Activated CD4-positive, alpha-beta T cell treated with anti-CD3 and anti-CD28 coated beads for 36 hours (primary cell): ENCODE measurements at regions not wholly inside any gene's neighbourhood (a gene's known extent, or its start where the extent isn't known, plus 50 kb on each side); places are given as distances from the start of the nearest gene placed in this dataset.
"Not testable (repeated sequence)": the region's sequence is repeated elsewhere in the genome, so short reads cannot be mapped to it uniquely, and the experiment has no call there.

ENCODE experiments used
- ATAC-seq: fragments of 200-7000 bp; cut with Tn5 transposase; one replicate; pipeline ENCODE4 v1.10.0; 2021; ENCODE audit warnings: mild to moderate bottlenecking, moderate library complexity
- CTCF ChIA-PET: fragments of 350-600 bp; sonication (Branson Sonifier 250); formaldehyde crosslinking; loops from one replicate; lab custom pipeline; 2021; ENCODE audit warnings: antibody characterized with exemption; lab: Charles Lee
- POLR2A ChIA-PET: fragments of 350-600 bp; sonication (Branson Sonifier 250); formaldehyde crosslinking; loops from one replicate; lab custom pipeline; 2021; ENCODE audit warnings: antibody characterized with exemption, inconsistent platforms; lab: Charles Lee
- DNase-seq: peaks from one replicate; pipeline ENCODE4 v3.0.0-alpha.2; 2020
- H3K27ac Mint-ChIP-seq: one replicate; pipeline ENCODE4 v1.8.0; 2021; ENCODE audit warnings: mixed read lengths
- H3K27me3 Mint-ChIP-seq: one replicate; pipeline ENCODE4 v1.8.0; 2021; ENCODE audit warnings: mixed read lengths
- H3K36me3 Mint-ChIP-seq: one replicate; pipeline ENCODE4 v1.8.0; 2021; ENCODE audit warnings: low read depth, mixed read lengths
- H3K4me1 Mint-ChIP-seq: one replicate; pipeline ENCODE4 v1.8.0; 2021; ENCODE audit warnings: mixed read lengths
- H3K4me3 Mint-ChIP-seq: one replicate; pipeline ENCODE4 v1.8.0; 2021; ENCODE audit warnings: mild to moderate bottlenecking, moderate library complexity, mixed read lengths
- H3K9me3 Mint-ChIP-seq: one replicate; pipeline ENCODE4 v1.8.0; 2021; ENCODE audit warnings: low read depth, mixed read lengths
- intact Hi-C, 2 experiments: fragments of 100-400 bp; cut with DNase I in 1 of 2; cut with micrococcal nuclease in 1 of 2; formaldehyde crosslinking; loops; one replicate each; pipeline versions ENCODE4 v1.14.2 to v1.15.1; 2022 to 2024; cut with DNase I, micrococcal nuclease

GRCh38 chr3:137542049-137542448 is 222.1 kb upstream of the SOX14 start:
- H3K27me3 Mint-ChIP-seq: no peaks in the 10 kb centered on the region
- ChIA-PET CTCF (no interaction called here), POLR2A (no interaction called here)

GRCh38 chr3:137554242-137554641 is 209.9 kb upstream of the SOX14 start:
- H3K27me3 Mint-ChIP-seq: no peaks in the 10 kb centered on the region
- no peak for DNase-seq
- ChIA-PET CTCF (no interaction called here), POLR2A (no interaction called here)
- no peak overlapping the region for H3K4me3 Mint-ChIP-seq
- ATAC-seq: no peak
- no peak overlapping the region for H3K27ac Mint-ChIP-seq
- H3K9me3 Mint-ChIP-seq: peaks cover 2% of the 10 kb centered on the region
- no peaks in the 10 kb centered on the region for H3K4me1 Mint-ChIP-seq
- intact Hi-C loops: no loop called here
- no peaks in the 10 kb centered on the region for H3K36me3 Mint-ChIP-seq

More at GRCh38 chr3:137542049-137542448, 222.1 kb upstream of the SOX14 start:
- ATAC-seq: no peak
- intact Hi-C loops: no loop called here
- Mint-ChIP-seq H3K36me3 (no peaks in the 10 kb centered on the region), H3K27ac (no peak overlapping the region), H3K9me3 (peaks cover 5% of the 10 kb centered on the region), H3K4me3 (no peak overlapping the region), H3K4me1 (no peaks in the 10 kb centered on the region)
- no peak for DNase-seq

- intact Hi-C loops: no loop called here
- no peak for ATAC-seq
- no peak overlapping the region for H3K27ac Mint-ChIP-seq
- ChIA-PET CTCF (no interaction called here), POLR2A (no interaction called here)
- no peaks in the 10 kb centered on the region for H3K4me1 Mint-ChIP-seq
- H3K27me3 Mint-ChIP-seq: no peaks in the 10 kb centered on the region
- no peaks in the 10 kb centered on the region for H3K36me3 Mint-ChIP-seq
- no peak for DNase-seq
- no peak overlapping the region for H3K4me3 Mint-ChIP-seq
- peaks cover 8% of the 10 kb centered on the region for H3K9me3 Mint-ChIP-seq
Observed at GRCh38 chr3:137568880-137569279, 195.2 kb upstream of the SOX14 start.

- no peak for ATAC-seq
- Mint-ChIP-seq H3K36me3 (no peaks in the 10 kb centered on the region), H3K27ac (no peak overlapping the region), H3K4me3 (no peak overlapping the region), H3K27me3 (no peaks in the 10 kb centered on the region), H3K4me1 (no peaks in the 10 kb centered on the region), H3K9me3 (peaks cover under 1% of the 10 kb centered on the region)
- intact Hi-C loops: no loop called here
- POLR2A ChIA-PET: no interaction called here
- DNase-seq: no peak
- CTCF ChIA-PET: interaction anchor here (1.2 kb wide), 1 partner anchor 16 kb away, joined by 3 read pairs; no protein-coding TSS in a partner anchor
Observed at GRCh38 chr3:137572931-137573330, 191.2 kb upstream of the SOX14 start.

GRCh38 chr3:137582484-137582883 is 181.6 kb upstream of the SOX14 start:
- Mint-ChIP-seq H3K36me3 (no peaks in the 10 kb centered on the region), H3K9me3 (peaks cover 10% of the 10 kb centered on the region), H3K4me1 (no peaks in the 10 kb centered on the region), H3K27ac (no peak overlapping the region), H3K27me3 (peaks cover 2% of the 10 kb centered on the region), H3K4me3 (no peak overlapping the region)
- POLR2A ChIA-PET: no interaction called here
- DNase-seq: no peak
- no peak for ATAC-seq
- intact Hi-C loops: no loop called here
- CTCF ChIA-PET: interaction anchor here (0.6 kb wide), 1 partner anchor 272 kb away, joined by 4 read pairs; no protein-coding TSS in a partner anchor

- intact Hi-C loops: no loop called here
- ATAC-seq (no peak), DNase-seq (no peak)
- no peak overlapping the region for H3K27ac Mint-ChIP-seq
- POLR2A ChIA-PET: no interaction called here
- peaks cover 2% of the 10 kb centered on the region for H3K27me3 Mint-ChIP-seq
- H3K9me3 Mint-ChIP-seq: peaks cover 10% of the 10 kb centered on the region
- no peak overlapping the region for H3K4me3 Mint-ChIP-seq
- H3K4me1 Mint-ChIP-seq: no peaks in the 10 kb centered on the region
- CTCF ChIA-PET: no interaction called here
- no peaks in the 10 kb centered on the region for H3K36me3 Mint-ChIP-seq
Observed at GRCh38 chr3:137583256-137583655, 180.9 kb upstream of the SOX14 start.

- ATAC-seq (no peak), DNase-seq (no peak)
- H3K4me1 Mint-ChIP-seq: no peaks in the 10 kb centered on the region
- CTCF ChIA-PET: no interaction called here
- peaks cover 7% of the 10 kb centered on the region for H3K9me3 Mint-ChIP-seq
- no peak overlapping the region for H3K27ac Mint-ChIP-seq
- peaks cover 2% of the 10 kb centered on the region for H3K27me3 Mint-ChIP-seq
- no peaks in the 10 kb centered on the region for H3K36me3 Mint-ChIP-seq
- no peak overlapping the region for H3K4me3 Mint-ChIP-seq
- POLR2A ChIA-PET: no interaction called here
- intact Hi-C loops: no loop called here
Observed at GRCh38 chr3:137588871-137589270, 175.2 kb upstream of the SOX14 start.

- POLR2A ChIA-PET, H3K36me3 Mint-ChIP-seq, H3K4me1 Mint-ChIP-seq, H3K27me3 Mint-ChIP-seq, DNase-seq, intact Hi-C loops, CTCF ChIA-PET, H3K9me3 Mint-ChIP-seq, H3K27ac Mint-ChIP-seq, H3K4me3 Mint-ChIP-seq, ATAC-seq: not testable (repeated sequence)
Observed at GRCh38 chr3:137595415-137595814, 168.7 kb upstream of the SOX14 start.

- Mint-ChIP-seq H3K4me3 (no peak overlapping the region), H3K9me3 (no peaks in the 10 kb centered on the region), H3K36me3 (no peaks in the 10 kb centered on the region), H3K4me1 (no peaks in the 10 kb centered on the region), H3K27ac (no peak overlapping the region), H3K27me3 (no peaks in the 10 kb centered on the region)
- ChIA-PET CTCF (no interaction called here), POLR2A (no interaction called here)
- no peak for DNase-seq
- intact Hi-C loops: no loop called here
- ATAC-seq: no peak
Observed at GRCh38 chr3:137610723-137611122, 153.4 kb upstream of the SOX14 start.

GRCh38 chr3:137612291-137612690 is 151.8 kb upstream of the SOX14 start:
- Mint-ChIP-seq H3K4me1 (no peaks in the 10 kb centered on the region), H3K4me3 (no peak overlapping the region), H3K27ac (no peak overlapping the region), H3K36me3 (no peaks in the 10 kb centered on the region), H3K9me3 (no peaks in the 10 kb centered on the region), H3K27me3 (no peaks in the 10 kb centered on the region)
- ATAC-seq (no peak), DNase-seq (no peak)
- intact Hi-C loops: no loop called here
- POLR2A ChIA-PET: no interaction called here
- CTCF ChIA-PET: no interaction called here

GRCh38 chr3:137615659-137616418 is 148.3 kb upstream of the SOX14 start:
- CTCF ChIA-PET: no interaction called here
- POLR2A ChIA-PET: no interaction called here
- H3K4me3 Mint-ChIP-seq: no peak overlapping the region
- H3K36me3 Mint-ChIP-seq: no peaks in the 10 kb centered on the region
- intact Hi-C loops: no loop called here
- H3K27me3 Mint-ChIP-seq: no peaks in the 10 kb centered on the region
- DNase-seq (no peak), ATAC-seq (no peak)
- H3K27ac Mint-ChIP-seq: no peak overlapping the region
- H3K9me3 Mint-ChIP-seq: no peaks in the 10 kb centered on the region
- no peaks in the 10 kb centered on the region for H3K4me1 Mint-ChIP-seq

GRCh38 chr3:137641879-137642704 is 122.0 kb upstream of the SOX14 start:
- Mint-ChIP-seq H3K9me3 (no peaks in the 10 kb centered on the region), H3K27me3 (peaks cover 6% of the 10 kb centered on the region), H3K4me1 (no peaks in the 10 kb centered on the region), H3K4me3 (no peak overlapping the region), H3K27ac (no peak overlapping the region), H3K36me3 (no peaks in the 10 kb centered on the region)
- ATAC-seq (no peak), DNase-seq (no peak)
- CTCF ChIA-PET: no interaction called here
- POLR2A ChIA-PET: no interaction called here
- intact Hi-C loops: no loop called here
